Ascending aorta (tissue), 2 donors: ENCODE measurements at regions not wholly inside any gene's neighbourhood (a gene's known extent, or its start where the extent isn't known, plus 50 kb on each side); places are given as distances from the start of the nearest gene placed in this dataset.
"Not testable (repeated sequence)": the region's sequence is repeated elsewhere in the genome, so short reads cannot be mapped to it uniquely, and the experiment has no call there.

Experiments
- DNase-seq, 2 donors: peaks; one replicate each; pipeline ENCODE4 v3.0.0-alpha.2; 2019; ENCODE audit warnings: low spot score in 2 of 2
- H3K27ac ChIP-seq, 2 donors: fragments of 200-600 bp; sonication (generic); one replicate each; pipeline ENCODE4 v1.5.1; 2016 to 2017; ENCODE audit warnings: mild to moderate bottlenecking in 1 of 2
- H3K27me3 ChIP-seq: fragments of 200-600 bp; sonication (generic); one replicate; pipeline ENCODE4 v1.5.1; 2017
- H3K36me3 ChIP-seq, 2 donors: fragments of 200-600 bp; sonication (generic); one replicate each; pipeline ENCODE4 v1.5.1; 2016
- H3K4me1 ChIP-seq, 2 donors: fragments of 200-600 bp; sonication (generic); one replicate each; pipeline ENCODE4 v1.5.1; 2016 to 2017; ENCODE audit warnings: mild to moderate bottlenecking in 1 of 2
- H3K4me3 ChIP-seq, 2 donors: fragments of 200-600 bp; sonication (generic); one replicate each; pipeline ENCODE4 v1.5.1; 2016 to 2017; ENCODE audit warnings: mild to moderate bottlenecking in 1 of 2
- H3K9me3 ChIP-seq, 2 donors: fragments of 200-600 bp; sonication (generic); one replicate each; pipeline ENCODE4 v1.5.1; 2016
- intact Hi-C: fragments of 100-400 bp; cut with DNase I; formaldehyde crosslinking; loops from one replicate; pipeline ENCODE4 v1.15.1; 2023
- TF ChIP-seq, protein P1 (sequence below), 3 experiments: fragments of 200-600 bp in 2 of 3; fragments of 450-650 bp in 1 of 3; sonication (generic) in 2 of 3; IDR thresholded peaks; one replicate each; pipeline ENCODE4 v1.5.1; 2016 to 2019; ENCODE audit warnings: antibody characterized with exemption in 3 of 3, mild to moderate bottlenecking in 1 of 3, moderate library complexity in 1 of 3

DNA sequence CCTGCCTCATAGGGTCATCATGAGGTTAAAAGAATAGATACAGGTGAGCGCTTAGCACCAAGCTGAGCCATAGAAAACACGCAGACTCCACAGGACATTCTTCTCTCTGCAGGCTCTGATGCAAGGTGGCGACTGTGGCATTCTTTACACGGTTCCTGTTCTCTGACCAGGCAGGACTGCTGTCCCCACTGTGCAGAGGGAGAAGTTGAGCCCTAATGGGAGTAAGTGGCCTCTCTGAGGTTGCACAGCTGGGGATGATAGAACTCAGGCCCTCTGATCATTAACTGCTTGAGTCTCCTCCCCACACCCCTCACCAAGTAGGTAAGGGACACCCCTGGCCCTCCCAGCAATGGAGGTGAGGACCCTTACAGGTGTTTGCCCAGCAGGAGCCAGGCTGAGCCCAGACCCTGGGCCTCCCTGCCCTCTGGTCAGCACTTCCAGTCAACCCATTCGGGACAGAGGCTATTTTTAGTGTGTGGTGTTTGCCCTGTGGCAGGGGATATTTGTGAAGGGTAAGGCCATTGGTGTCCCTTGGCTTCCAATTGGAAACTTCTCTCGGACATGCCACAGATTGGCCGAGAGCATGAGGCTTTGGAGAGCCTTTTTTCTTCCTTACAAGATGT, 116.8 kb downstream of the VEGFA start:
- TF ChIP-seq, protein P1, sequence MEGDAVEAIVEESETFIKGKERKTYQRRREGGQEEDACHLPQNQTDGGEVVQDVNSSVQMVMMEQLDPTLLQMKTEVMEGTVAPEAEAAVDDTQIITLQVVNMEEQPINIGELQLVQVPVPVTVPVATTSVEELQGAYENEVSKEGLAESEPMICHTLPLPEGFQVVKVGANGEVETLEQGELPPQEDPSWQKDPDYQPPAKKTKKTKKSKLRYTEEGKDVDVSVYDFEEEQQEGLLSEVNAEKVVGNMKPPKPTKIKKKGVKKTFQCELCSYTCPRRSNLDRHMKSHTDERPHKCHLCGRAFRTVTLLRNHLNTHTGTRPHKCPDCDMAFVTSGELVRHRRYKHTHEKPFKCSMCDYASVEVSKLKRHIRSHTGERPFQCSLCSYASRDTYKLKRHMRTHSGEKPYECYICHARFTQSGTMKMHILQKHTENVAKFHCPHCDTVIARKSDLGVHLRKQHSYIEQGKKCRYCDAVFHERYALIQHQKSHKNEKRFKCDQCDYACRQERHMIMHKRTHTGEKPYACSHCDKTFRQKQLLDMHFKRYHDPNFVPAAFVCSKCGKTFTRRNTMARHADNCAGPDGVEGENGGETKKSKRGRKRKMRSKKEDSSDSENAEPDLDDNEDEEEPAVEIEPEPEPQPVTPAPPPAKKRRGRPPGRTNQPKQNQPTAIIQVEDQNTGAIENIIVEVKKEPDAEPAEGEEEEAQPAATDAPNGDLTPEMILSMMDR (IDR thresholded peaks at IDR 0.05): no peak
- intact Hi-C loops: no loop called here
- no peak for DNase-seq
- Histone ChIP-seq H3K9me3 (no peaks in the 10 kb centered on the region), H3K27me3 (no peaks in the 10 kb centered on the region), H3K4me3 (no peak overlapping the region), H3K27ac (no peak overlapping the region), H3K36me3 (no peaks in the 10 kb centered on the region), H3K4me1 (no peaks in the 10 kb centered on the region)

- H3K27ac ChIP-seq: no peak overlapping the region
- no peak overlapping the region for H3K4me3 ChIP-seq
- no peaks in the 10 kb centered on the region for H3K27me3 ChIP-seq
- intact Hi-C loops: no loop called here
- no peaks in the 10 kb centered on the region for H3K4me1 ChIP-seq
- H3K36me3 ChIP-seq: no peaks in the 10 kb centered on the region
- no peak for DNase-seq
- H3K9me3 ChIP-seq: no peaks in the 10 kb centered on the region
- TF ChIP-seq, protein P1 (IDR thresholded peaks at IDR 0.05): no peak
Measured at GRCh38 chr6:43886067-43886461, 116.1 kb downstream of the VEGFA start.

- TF ChIP-seq, protein P1 (IDR thresholded peaks at IDR 0.05): no peak
- no peaks in the 10 kb centered on the region for H3K27me3 ChIP-seq
- H3K4me3 ChIP-seq: no peak overlapping the region
- intact Hi-C loops: no loop called here
- no peak overlapping the region for H3K27ac ChIP-seq
- DNase-seq: no peak
- H3K36me3 ChIP-seq: no peaks in the 10 kb centered on the region
- no peaks in the 10 kb centered on the region for H3K4me1 ChIP-seq
- H3K9me3 ChIP-seq: no peaks in the 10 kb centered on the region
Measured at GRCh38 chr6:43885399-43886066, 115.5 kb downstream of the VEGFA start.

DNA sequence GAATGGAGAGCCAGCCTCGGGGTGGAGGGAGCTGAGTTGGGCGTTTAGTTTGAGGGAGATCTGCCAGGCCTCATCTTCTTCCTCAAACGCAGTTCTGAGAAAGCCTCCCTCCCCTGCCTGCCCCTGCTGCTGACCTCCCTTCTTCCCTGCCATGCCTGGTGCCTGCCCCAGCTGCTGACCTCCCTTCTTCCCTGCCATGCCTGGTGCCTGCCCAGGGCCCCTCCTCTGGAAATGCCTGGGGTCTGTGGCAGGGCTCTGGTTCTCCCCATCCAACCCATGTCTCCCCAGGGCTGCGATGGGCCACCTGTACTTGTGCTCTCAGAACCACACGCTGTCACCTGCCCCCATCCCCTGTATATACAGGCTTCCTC, 114.6 kb downstream of the VEGFA start:
- Histone ChIP-seq H3K4me3 (no peak overlapping the region), H3K27ac (no peak overlapping the region), H3K36me3 (no peaks in the 10 kb centered on the region), H3K4me1 (no peaks in the 10 kb centered on the region), H3K9me3 (no peaks in the 10 kb centered on the region), H3K27me3 (no peaks in the 10 kb centered on the region)
- DNase-seq: no peak
- TF ChIP-seq, protein P1 (IDR thresholded peaks at IDR 0.05): no peak
- intact Hi-C loops: no loop called here

DNA sequence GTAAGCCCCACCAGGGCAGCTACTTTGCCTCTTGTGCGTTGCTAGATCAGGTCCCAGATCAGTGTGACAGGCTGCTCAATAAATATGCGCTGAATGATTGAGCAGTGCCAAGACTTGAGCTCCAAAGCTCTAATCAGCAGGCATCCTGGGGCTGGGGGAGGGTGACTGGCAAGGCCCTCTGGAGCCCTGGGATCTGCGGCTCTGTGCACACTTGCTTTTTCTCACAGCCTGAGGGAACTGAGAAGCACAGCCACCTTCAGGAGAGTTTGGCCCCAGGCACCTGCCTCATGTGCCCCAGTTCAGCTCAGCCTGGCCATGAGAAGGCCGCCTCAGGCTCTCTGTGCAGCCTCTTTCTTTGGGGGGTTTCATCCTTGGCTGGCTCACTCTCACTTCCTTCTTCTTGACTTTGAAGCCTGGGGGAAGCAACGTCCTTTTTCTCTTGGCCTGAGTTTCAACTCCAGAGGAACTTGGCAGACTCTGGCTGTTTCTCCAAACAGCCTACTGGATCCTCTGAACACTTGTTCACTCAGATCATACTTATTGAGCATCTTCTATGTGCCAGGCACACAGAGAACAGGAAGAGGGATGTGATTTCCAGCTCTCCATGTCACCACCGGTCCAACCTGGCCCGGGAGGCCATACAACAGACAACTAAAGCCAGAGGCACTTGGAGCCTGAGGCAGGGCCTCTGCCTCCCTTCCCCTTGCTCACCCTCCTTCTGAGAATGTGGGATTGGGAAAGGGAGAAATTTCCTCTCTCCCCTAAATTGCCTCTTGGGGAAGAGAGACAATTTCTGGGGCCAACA, 114.0 kb downstream of the VEGFA start:
- TF ChIP-seq, protein P1 (IDR thresholded peaks at IDR 0.05): no peak
- Histone ChIP-seq H3K27me3 (no peaks in the 10 kb centered on the region), H3K27ac (no peak overlapping the region), H3K36me3 (no peaks in the 10 kb centered on the region), H3K4me1 (no peaks in the 10 kb centered on the region), H3K9me3 (no peaks in the 10 kb centered on the region), H3K4me3 (no peak overlapping the region)
- intact Hi-C loops: no loop called here
- no peak for DNase-seq

- H3K27me3 ChIP-seq, intact Hi-C loops, H3K9me3 ChIP-seq, H3K27ac ChIP-seq, H3K4me3 ChIP-seq, H3K4me1 ChIP-seq, DNase-seq, H3K36me3 ChIP-seq: not testable (repeated sequence)
Measured at GRCh38 chr6:43882690-43883448, 112.9 kb downstream of the VEGFA start.
